Activated CD8-positive, alpha-beta memory T cell treated with anti-CD3 and anti-CD28 coated beads for 36 hours (primary cell): ENCODE measurements at regions not wholly inside any gene's neighbourhood (a gene's known extent, or its start where the extent isn't known, plus 50 kb on each side); places are given as distances from the start of the nearest gene placed in this dataset.

Experiments used
- CTCF ChIA-PET: fragments of 350-600 bp; sonication (Branson Sonifier 250); formaldehyde crosslinking; loops from one replicate; lab custom pipeline; 2021; ENCODE audit warnings: antibody characterized with exemption; lab: Charles Lee
- POLR2A ChIA-PET: fragments of 350-600 bp; sonication (Branson Sonifier 250); formaldehyde crosslinking; loops from one replicate; lab custom pipeline; 2021; ENCODE audit warnings: antibody characterized with exemption; lab: Charles Lee

DNA sequence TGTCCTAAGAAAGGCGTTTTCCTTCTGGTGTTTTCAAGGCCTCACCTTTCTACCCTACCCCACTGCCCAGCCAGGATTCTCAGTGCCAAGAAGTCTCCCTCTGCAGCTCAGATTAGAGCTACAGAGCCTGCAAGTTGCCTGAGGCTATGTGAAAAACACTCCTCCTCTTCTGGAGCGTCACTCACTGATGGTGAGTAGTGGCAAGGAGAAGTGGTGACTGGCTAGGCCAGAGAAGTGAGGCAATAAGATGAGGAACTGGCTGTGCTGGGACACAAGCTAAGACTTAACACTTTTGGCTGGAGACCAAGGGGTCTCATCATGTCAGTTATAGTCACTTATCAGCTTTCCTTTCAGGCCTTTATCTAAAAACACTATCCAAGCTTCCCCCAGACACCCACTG, 86.7 kb upstream of the PRKAR2B start:
- ChIA-PET POLR2A (no interaction called here), CTCF (no interaction called here)

- ChIA-PET POLR2A (no interaction called here), CTCF (no interaction called here)
Observed at GRCh38 chr7:106959753-106960152, 84.8 kb upstream of the PRKAR2B start.

GRCh38 chr7:106962751-106963150, 81.8 kb upstream of the PRKAR2B start:
- CTCF ChIA-PET = interaction anchor here (0.6 kb wide), 1 partner anchor 141 kb away, joined by 3 read pairs; no protein-coding TSS in a partner anchor
- POLR2A ChIA-PET = no interaction called here

- CTCF ChIA-PET = no interaction called here
- POLR2A ChIA-PET = no interaction called here
Observed at GRCh38 chr7:106964466-106964865, 80.0 kb upstream of the PRKAR2B start.

DNA sequence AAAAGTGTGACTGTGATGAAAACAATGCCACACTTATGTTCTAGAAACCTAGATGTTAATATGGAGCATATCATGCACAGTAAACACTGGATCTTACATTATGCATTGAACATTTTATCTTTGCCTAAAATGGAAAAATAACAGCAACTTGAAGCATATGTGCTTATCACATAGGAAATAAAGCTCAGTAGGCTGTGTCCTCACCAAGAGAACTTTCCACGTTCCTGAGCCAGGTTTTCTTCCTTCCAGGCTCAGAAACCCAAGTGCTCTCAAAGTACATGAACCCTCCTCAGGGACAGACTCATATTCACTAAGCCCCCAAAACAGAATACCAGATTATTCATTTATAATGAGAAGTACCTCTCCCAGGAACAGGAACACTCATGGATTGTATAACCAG, 79.4 kb upstream of the PRKAR2B start:
- CTCF ChIA-PET = no interaction called here
- POLR2A ChIA-PET = no interaction called here

- POLR2A ChIA-PET = no interaction called here
- CTCF ChIA-PET = no interaction called here
Observed at GRCh38 chr7:106966121-106966520, 78.4 kb upstream of the PRKAR2B start.

- ChIA-PET CTCF (no interaction called here), POLR2A (no interaction called here)
Observed at GRCh38 chr7:106968160-106968559, 76.3 kb upstream of the PRKAR2B start.

GRCh38 chr7:106978425-106979420, 65.8 kb upstream of the PRKAR2B start:
- CTCF ChIA-PET = no interaction called here
- POLR2A ChIA-PET = no interaction called here

DNA sequence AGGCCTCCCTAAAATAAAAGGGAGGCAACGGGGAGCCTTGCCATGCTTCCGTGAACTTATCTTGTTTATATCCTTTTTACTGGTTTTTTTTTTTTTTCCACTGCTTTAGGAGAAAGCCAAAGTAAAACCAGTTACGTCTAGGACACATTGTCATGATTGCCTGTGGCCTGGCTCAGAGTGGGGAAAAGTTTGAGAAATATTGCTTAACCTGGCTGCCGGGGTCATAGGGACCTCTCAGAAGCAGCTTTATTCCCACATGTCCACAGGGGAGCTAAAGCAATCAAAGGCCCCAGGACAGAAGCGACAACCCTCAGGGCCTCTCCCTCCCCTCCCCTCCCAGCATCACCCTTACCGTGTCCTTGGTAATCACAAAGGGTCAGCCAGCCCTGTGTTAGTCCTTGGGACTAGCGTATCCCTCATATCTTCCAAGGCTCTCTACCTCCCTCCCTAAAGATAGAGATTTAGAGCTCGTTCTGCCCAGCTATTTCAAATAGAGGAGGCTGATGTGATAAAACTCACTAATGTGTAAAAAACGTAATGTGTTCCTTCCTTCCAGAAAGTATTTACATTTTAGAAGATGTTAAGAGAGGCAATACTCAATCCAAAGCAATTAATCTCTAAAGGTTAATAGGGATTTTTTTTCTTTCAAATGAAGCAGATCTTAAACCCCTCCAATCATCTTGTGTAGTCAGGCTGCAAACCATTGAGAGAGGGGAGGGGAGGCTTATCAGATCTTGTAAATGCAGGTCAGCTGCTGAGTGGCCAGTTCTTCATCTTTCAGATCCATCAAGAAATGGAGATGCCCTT, 64.8 kb upstream of the PRKAR2B start:
- CTCF ChIA-PET = no interaction called here

DNA sequence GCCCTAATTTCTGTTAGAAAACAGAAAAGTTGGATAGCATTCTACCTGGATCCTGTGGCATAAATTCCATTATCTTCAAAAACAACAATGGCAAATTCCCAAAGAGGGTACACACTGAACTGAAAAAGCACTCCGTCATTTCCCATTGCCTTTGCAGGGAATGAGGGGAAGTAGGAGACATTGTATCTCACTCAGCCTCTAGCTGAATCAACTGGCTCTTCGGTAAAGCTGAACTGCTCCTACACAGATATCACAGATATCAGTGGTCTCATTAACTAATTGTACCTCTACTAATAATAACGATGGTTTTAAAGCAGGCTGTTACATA, 64.2 kb upstream of the PRKAR2B start:
- POLR2A ChIA-PET = no interaction called here
- CTCF ChIA-PET = no interaction called here

More for the DNA sequence above, 64.8 kb upstream of the PRKAR2B start:
- POLR2A ChIA-PET = no interaction called here

DNA sequence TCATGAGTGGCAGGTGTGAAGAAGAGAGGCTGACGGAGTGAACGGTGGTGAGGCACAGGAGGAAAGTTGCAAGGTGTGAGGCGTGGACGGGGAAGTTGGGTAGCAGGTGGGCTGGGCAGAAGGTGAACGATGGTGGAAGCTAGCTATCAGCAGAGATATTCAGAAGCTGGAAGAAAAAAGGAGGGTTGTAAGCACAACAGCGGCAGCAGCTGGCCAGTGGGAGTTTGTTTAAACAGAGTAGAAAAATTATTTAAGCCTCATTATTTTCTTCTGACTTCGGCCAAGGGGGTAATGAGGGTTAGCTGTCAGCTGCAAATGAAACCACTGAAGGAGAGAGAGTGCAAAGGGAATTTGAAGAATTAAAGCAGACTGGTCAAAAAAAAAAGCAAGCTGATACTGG, 62.1 kb upstream of the PRKAR2B start:
- ChIA-PET CTCF (no interaction called here), POLR2A (no interaction called here)

DNA sequence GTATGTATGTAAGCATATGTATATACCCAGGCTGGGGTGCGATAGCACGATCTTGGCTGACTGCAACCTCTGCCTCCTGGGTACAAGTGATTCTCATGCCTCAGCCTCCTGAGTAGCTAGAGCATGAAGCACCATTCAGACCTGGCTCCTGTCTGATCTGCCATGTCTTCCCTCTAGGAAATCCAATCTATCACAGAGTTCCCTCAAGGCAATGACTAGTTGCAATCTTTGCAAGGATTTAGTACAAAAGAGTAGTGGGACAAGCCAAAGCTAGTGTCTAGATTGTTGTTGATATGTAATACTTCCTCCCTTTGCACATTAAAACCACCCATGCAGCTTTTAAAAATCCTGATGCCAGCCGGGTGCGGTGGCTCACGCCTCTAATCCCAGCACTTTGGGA, 60.5 kb upstream of the PRKAR2B start:
- CTCF ChIA-PET = no interaction called here
- POLR2A ChIA-PET = no interaction called here

GRCh38 chr7:106986450-106986977, 58.0 kb upstream of the PRKAR2B start:
- CTCF ChIA-PET = no interaction called here
- POLR2A ChIA-PET = no interaction called here

- CTCF ChIA-PET = no interaction called here
- POLR2A ChIA-PET = no interaction called here
Observed at GRCh38 chr7:106987777-106988176, 56.7 kb upstream of the PRKAR2B start.

GRCh38 chr7:106992511-106992910, 52.0 kb upstream of the PRKAR2B start:
- ChIA-PET POLR2A (interaction anchor here (0.5 kb wide), 1 partner anchor 15 kb away, joined by 9 read pairs; no protein-coding TSS in a partner anchor), CTCF (interaction anchor here (0.7 kb wide), 1 partner anchor 106 kb away, joined by 3 read pairs; no protein-coding TSS in a partner anchor)
